PC-3 (cell line): ENCODE measurements at regions not wholly inside any gene's neighbourhood (a gene's known extent, or its start where the extent isn't known, plus 50 kb on each side); places are given as distances from the start of the nearest gene placed in this dataset.

Experiments
- EZH2 ChIP-seq: fragments of 300-600 bp; sonication (generic); IDR thresholded peaks from one replicate; pipeline ENCODE4 v1.6.1; 2017; ENCODE audit warnings: antibody characterized with exemption, mild to moderate bottlenecking, low read length; ENCODE audit not compliant: unreplicated experiment
- TF ChIP-seq, protein P1 (sequence below): fragments of 300-600 bp; sonication (generic); conservative IDR thresholded peaks from 2 replicates; pipeline ENCODE4 v1.5.1; 2017; ENCODE audit warnings: antibody characterized with exemption, low read depth, mild to moderate bottlenecking, low read length

- TF ChIP-seq EZH2, result no peak
- TF ChIP-seq, protein P1, sequence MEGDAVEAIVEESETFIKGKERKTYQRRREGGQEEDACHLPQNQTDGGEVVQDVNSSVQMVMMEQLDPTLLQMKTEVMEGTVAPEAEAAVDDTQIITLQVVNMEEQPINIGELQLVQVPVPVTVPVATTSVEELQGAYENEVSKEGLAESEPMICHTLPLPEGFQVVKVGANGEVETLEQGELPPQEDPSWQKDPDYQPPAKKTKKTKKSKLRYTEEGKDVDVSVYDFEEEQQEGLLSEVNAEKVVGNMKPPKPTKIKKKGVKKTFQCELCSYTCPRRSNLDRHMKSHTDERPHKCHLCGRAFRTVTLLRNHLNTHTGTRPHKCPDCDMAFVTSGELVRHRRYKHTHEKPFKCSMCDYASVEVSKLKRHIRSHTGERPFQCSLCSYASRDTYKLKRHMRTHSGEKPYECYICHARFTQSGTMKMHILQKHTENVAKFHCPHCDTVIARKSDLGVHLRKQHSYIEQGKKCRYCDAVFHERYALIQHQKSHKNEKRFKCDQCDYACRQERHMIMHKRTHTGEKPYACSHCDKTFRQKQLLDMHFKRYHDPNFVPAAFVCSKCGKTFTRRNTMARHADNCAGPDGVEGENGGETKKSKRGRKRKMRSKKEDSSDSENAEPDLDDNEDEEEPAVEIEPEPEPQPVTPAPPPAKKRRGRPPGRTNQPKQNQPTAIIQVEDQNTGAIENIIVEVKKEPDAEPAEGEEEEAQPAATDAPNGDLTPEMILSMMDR, result no peak
These were observed 346.4 kb upstream of the B3GAT1 start for GRCh38 chr11:134758342-134758931.
